ENCODE measurements at regions not wholly inside any gene's neighbourhood (a gene's known extent, or its start where the extent isn't known, plus 50 kb on each side); places are given as distances from the start of the nearest gene placed in this dataset.

GRCh38 chr13:76036176-76036575 is 400.0 kb downstream of the LMO7 start:
- no peak for DNase-seq

- DNase-seq: no peak
Observed at GRCh38 chr13:76035711-76036110, 399.6 kb downstream of the LMO7 start.

GRCh38 chr13:76029706-76030105 is 393.6 kb downstream of the LMO7 start:
- DNase-seq: no peak

- DNase-seq: no peak
Observed at GRCh38 chr13:76029088-76029487, 393.0 kb downstream of the LMO7 start.

GRCh38 chr13:76027131-76027530 is 391.0 kb downstream of the LMO7 start:
- DNase-seq: no peak

- DNase-seq: no peak
Observed at GRCh38 chr13:76025392-76025791, 389.3 kb downstream of the LMO7 start.

GRCh38 chr13:76024151-76024550 is 388.0 kb downstream of the LMO7 start:
- no peak for DNase-seq

GRCh38 chr13:76023652-76024051 is 387.5 kb downstream of the LMO7 start:
- DNase-seq: no peak

- DNase-seq: no peak
Observed at GRCh38 chr13:76020421-76020955, 384.4 kb downstream of the LMO7 start.

GRCh38 chr13:76019421-76020044 is 383.4 kb downstream of the LMO7 start:
- peak in 1 of 2 experiments; percentile 22 for DNase-seq

GRCh38 chr13:76017861-76018556 is 381.9 kb downstream of the LMO7 start:
- no peak for DNase-seq

- peak in 1 of 2 experiments; percentile 18 for DNase-seq
Observed at GRCh38 chr13:76016799-76017400, 380.8 kb downstream of the LMO7 start.

GRCh38 chr13:76014406-76015318 is 378.5 kb downstream of the LMO7 start:
- no peak for DNase-seq

- no peak for DNase-seq
Observed at GRCh38 chr13:76012091-76012721, 376.1 kb downstream of the LMO7 start.

GRCh38 chr13:76009267-76009890 is 373.2 kb downstream of the LMO7 start:
- DNase-seq: no peak

GRCh38 chr13:76004416-76004815 is 368.3 kb downstream of the LMO7 start:
- DNase-seq: no peak

GRCh38 chr13:76000131-76000530 is 364.0 kb downstream of the LMO7 start:
- no peak for DNase-seq

- DNase-seq: no peak
Observed at GRCh38 chr13:75996582-75996981, 360.5 kb downstream of the LMO7 start.

GRCh38 chr13:75995966-75996365 is 359.8 kb downstream of the LMO7 start:
- no peak for DNase-seq

GRCh38 chr13:75993823-75994222 is 357.7 kb downstream of the LMO7 start:
- no peak for DNase-seq

- DNase-seq: no peak
Observed at GRCh38 chr13:75993241-75993640, 357.1 kb downstream of the LMO7 start.

- no peak for DNase-seq
Observed at GRCh38 chr13:75986818-75987217, 350.7 kb downstream of the LMO7 start.

Measured in activated T-cell treated with anti-CD3 and anti-CD28 coated beads, Interleukin-2, amount 50 U/mL, for 48 hours (primary cell).